NB4 (cell line): ENCODE measurements at regions not wholly inside any gene's neighbourhood (a gene's known extent, or its start where the extent isn't known, plus 50 kb on each side); places are given as distances from the start of the nearest gene placed in this dataset.

Experiments
- MYC ChIP-seq: IDR thresholded peaks from 2 replicates; pipeline ENCODE4 v1.6.1; 2011; ENCODE audit warnings: low read depth, low read length
- POLR2A ChIP-seq: IDR thresholded peaks from 2 replicates; pipeline ENCODE4 v1.6.1; 2011; ENCODE audit warnings: mild to moderate bottlenecking; ENCODE audit not compliant: insufficient read length; ENCODE audit errors: extremely low read depth
- TF ChIP-seq, protein P1 (sequence below): IDR thresholded peaks from one replicate; pipeline ENCODE4 v1.5.1; 2012; ENCODE audit warnings: low read depth, low read length
- TF ChIP-seq, protein P2 (sequence below): IDR thresholded peaks from 2 replicates; pipeline ENCODE4 v1.6.1; 2011; ENCODE audit warnings: low read depth, low read length

DNA sequence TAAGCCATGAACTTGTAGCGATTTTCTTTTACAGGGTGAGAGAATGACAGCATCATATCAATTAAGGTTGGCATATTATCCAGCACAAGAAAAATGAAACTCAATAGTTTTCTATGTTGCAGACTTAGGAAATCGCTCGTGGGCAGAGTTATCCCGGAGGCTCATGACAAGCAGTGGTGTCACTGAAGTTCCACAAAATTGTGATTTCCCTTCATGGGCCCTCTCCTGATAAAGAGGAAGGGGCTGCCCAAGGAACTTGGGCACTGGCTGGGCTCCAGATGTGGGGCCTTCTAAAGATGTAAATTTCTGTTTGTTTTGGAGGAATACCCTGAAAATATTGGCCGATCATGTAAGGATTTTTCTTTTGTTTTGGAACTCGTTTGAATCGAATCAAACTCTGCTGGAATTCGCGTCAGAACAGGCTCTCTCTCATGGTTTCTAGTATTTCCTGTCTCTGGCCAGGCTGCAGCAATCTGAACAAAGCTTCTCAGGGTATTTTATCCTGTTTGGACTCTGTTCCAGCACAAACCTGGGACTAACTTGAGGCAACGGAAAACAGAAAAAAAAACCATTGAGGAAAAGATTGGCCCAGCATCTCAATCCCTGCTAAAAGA, 340.6 kb upstream of the NRP1 start:
- TF ChIP-seq POLR2A: no peak
- TF ChIP-seq, protein P1, sequence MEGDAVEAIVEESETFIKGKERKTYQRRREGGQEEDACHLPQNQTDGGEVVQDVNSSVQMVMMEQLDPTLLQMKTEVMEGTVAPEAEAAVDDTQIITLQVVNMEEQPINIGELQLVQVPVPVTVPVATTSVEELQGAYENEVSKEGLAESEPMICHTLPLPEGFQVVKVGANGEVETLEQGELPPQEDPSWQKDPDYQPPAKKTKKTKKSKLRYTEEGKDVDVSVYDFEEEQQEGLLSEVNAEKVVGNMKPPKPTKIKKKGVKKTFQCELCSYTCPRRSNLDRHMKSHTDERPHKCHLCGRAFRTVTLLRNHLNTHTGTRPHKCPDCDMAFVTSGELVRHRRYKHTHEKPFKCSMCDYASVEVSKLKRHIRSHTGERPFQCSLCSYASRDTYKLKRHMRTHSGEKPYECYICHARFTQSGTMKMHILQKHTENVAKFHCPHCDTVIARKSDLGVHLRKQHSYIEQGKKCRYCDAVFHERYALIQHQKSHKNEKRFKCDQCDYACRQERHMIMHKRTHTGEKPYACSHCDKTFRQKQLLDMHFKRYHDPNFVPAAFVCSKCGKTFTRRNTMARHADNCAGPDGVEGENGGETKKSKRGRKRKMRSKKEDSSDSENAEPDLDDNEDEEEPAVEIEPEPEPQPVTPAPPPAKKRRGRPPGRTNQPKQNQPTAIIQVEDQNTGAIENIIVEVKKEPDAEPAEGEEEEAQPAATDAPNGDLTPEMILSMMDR: no peak
- TF ChIP-seq, protein P2, sequence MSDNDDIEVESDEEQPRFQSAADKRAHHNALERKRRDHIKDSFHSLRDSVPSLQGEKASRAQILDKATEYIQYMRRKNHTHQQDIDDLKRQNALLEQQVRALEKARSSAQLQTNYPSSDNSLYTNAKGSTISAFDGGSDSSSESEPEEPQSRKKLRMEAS: no peak
- no peak for TF ChIP-seq MYC
